Astrocyte of the hippocampus (primary cell): ENCODE measurements at regions not wholly inside any gene's neighbourhood (a gene's known extent, or its start where the extent isn't known, plus 50 kb on each side); places are given as distances from the start of the nearest gene placed in this dataset.

Source experiments
- DNase-seq: peaks from one replicate; pipeline ENCODE4 v3.0.0; 2011; ENCODE audit warnings: low read depth, low spot score

DNA sequence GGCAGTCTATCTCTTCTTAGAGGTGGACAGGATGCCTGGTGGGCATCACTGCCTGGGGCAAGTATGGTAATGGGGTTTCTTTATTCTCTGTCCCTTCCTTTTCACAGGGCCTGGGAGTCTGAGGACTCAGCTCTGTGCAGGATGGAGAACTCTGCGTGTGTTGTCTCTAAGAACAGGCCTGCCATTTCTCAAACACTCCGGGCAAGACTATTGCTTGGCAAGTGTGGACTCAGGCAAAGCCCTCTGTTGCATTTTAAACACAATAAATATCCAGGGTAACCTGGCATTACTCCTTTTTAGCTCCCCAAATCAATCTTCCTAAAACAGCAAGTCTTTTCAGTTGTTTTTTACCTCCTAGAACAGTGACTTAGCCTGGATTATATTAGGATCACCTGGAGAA lies 185.1 kb upstream of the ROPN1 start:
- no peak for DNase-seq

DNA sequence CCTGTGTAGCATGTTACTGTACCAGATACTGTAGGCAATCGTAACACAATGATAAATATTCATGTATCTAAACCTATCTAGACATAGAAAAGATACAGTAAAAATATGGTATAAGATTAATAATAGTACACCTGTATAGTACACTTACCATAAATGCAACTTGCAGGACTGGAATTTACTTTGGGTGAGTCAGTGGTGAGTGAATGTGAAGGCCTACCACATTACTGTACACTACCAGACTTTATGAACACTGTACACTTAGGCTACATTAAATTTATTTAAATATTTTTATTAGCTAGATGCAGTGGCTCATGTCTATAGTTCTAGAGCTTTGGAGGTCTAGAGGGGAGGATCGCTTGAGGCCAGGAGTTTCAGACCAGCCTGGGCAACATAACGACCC lies 186.6 kb upstream of the ROPN1 start:
- DNase-seq, result peak; percentile 11

DNA sequence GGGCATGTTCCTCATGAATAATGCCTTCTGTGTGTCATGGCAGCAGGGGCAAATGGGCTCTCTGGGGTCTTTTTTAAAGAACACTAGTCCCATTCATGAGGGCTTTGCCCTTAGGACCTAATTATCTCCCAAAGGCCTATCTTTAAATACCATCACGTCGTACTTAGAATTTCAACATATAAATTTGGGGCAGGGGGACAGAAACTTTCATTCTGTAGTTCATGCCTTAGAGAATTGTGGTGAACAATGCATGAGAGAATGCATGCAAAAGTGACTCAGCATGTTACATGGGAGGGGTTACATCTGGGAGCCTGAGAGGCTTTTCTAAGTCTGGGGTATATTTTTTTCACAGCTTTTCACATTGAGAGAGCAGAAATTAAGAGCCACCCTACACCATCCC lies 208.5 kb upstream of the ROPN1 start:
- peak; percentile 61 for DNase-seq

DNA sequence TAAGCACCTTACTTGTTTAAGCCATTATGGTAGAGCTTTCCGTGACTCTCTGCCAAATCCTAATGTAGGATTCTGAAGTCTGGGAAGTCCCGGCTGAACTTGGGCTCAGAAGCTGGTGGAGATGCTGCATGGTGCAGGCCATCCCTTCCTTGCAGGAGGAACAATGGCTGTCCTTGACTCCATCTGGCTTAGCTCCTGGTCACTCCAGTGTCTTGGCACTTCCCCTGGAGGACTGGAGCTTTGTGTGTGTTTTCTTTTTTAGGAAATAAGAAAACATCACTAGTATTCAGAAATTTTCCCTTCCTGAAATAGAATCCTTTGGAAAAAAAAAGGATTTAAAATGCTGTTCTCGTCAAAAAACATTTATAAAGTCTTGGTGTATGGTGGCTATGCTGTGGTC lies 209.3 kb upstream of the ROPN1 start:
- no peak for DNase-seq

DNA sequence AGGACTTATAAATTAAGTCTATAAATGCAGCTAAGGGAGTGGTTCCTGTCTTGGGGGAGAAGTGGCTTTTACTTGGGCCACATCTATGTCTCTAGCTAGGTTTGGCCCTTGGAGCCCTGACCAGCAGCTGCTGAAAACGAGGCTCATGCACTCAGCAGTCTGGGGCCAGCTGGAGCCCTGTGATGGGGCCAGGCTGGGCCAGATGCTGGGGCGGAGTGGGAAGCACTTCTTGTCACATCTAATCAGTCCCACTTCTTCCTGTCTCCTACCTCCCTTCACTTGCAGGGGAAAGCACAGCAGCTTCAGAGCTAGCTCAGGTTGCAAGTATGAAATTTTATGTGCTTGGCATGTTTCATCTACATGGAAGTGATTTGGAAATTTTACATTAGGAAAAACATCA lies 209.9 kb upstream of the ROPN1 start:
- DNase-seq, result no peak

DNA sequence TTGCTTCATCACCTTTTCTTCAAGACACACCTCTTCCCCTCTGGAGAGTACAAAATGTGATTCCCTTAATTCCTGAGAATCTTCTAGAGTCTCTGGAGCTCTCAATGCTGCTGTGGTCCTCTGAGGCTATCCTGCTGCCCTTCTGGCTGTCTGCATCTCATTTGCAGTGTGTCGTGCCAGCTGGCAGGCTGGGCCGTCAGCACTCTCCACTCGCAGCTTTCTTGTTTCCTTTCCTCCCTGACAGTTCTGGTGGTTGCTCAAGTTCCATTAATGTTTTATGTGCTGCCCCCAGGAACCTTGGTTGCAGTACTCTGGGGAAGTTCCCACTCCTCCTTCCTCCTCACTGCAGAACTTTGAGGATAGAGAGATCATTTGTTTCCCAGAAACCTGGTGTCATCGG lies 210.8 kb upstream of the ROPN1 start:
- peak; percentile 78 for DNase-seq

DNA sequence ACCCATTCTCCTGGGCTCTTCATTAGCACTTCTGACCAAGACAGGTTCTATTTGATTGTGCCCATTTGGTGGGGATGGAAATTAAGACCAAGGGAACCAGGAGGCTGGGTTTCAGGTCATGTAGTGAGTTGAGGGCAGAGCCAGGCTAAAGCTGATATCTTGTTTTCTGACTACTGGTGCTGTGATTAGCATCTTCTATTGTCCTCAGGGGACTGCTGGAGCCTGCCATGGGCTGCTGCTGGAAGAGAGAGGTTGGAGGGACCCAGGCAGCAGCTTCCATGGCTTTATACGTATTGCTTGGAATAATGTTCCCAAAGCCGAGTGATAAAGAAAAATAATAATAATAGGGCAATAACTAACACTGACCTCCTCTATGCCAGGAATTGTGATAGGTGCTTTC lies 211.4 kb upstream of the ROPN1 start:
- no peak for DNase-seq

DNA sequence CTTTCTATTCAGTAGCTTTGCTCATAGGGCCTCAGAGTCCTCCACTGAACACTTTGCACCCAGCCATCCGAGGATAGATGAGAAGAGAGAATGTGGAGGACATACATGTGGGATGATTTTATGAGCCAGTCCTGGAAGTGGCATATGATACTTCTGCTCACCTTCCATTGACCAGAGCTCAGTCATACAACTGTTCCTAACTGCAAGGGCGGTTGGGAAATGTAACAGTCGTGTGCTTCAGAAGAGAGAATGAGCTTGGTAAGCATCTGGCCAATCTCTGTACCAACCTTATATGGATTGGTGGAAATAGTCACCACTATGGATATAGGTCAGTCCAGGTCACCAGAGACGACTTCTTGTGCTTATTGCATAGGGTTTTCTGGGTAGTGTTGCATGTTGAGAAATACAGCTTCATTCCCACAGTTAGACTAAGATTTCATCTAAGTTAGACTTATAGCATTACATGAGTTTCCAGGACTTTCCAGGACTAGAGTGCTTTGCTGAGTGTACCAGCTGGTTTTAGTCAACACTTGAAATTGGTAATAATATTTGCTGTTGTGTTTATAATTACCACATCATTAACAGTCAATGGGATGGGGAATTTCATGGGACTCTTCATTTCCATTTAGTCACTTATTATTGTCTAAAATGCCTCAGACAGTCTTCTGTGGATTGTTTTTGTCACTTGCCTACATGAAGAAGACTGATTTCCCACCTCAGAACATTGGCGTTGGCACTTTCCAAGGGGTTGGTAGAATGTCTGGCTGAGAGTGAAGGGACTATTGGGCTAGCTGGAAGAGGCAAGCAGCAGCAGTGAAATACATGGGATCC lies 214.5 kb upstream of the ROPN1 start:
- no peak for DNase-seq

DNA sequence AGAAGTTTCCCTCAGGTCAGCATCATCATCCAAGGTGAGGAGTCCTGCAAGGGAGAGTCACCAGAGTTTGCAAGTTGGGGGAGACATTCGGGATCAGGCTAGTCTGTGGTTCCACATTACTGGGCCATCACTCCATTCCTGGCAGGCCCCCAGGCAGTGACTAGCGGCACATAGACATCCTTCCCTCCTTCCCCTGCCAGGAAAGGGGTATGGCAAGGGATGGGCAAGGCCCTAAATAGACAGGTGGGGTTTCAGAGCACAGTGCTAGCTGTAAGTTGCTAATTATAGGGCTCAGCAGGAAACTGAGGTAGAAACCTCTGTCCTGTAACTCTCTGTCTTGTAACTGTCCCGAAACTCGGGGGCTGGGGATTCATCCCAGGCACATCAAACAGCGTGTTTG lies 215.2 kb upstream of the ROPN1 start:
- DNase-seq, result no peak

DNA sequence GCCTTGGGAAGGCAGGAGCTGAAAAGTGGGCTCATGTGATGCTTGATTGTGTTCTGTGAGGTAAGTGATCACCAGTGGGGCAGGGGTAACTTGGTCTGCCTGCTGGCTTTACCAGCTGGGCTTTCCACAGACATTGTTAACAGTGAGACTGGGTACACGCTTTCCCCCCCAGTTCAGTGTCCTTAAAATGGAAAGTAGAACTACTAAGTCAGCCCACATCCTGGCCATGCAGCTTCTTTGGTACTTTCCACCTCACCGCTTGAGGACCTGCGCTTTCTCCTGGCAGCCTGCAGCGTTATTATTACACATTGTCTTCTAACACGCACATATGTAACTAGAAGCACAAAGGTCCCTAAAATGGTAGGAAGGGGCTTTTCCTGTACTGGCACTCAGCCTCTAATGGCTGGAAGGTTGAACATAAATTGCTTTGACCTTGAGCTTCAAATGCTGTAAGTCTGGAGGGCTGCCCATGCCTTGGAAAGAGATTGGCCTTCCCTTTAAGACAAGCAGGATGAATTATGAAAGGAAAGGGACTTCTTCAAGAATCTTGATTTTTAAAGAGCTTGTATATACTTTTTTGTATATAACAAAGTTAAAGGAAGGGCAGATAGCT lies 216.1 kb upstream of the ROPN1 start:
- DNase-seq, result no peak

DNA sequence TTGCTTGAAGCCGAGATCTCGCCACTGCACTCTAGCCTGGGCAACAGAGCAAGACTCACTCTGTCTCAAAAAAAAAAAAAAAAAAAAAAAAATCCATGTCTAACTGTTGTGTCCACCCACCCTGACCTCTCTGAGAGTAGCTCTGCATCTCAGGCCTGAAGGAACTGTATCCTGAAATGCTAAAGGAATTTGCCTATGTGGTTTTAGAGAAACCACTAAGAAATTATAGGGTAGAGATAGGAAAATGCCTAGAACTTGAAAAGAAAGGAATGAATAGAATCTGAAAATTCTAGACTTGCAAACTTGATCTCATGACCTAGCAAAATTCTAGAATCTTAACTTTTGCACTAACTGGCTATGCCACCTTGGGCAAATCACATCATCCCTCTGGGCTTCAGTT lies 217.5 kb upstream of the ROPN1 start:
- DNase-seq, result peak; percentile 64

DNA sequence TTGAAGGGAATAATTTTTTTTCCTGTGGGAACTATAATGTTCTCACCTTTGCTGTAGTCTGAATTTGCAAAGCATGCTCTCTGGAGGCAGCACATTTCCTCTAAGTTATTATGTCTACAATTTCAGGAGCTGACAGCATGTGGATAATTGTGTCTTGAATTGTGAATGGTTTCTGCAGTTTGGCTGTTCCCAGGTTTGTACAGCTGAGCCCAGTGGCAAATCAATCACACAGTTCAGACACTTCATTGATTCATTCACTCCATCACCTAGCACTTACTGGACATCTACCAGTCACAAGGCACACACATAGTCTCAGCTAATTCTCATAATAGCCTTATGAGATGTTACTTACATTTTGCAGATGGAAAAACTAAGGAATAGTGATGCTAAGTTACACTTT lies 219.0 kb upstream of the ROPN1 start:
- no peak for DNase-seq

DNA sequence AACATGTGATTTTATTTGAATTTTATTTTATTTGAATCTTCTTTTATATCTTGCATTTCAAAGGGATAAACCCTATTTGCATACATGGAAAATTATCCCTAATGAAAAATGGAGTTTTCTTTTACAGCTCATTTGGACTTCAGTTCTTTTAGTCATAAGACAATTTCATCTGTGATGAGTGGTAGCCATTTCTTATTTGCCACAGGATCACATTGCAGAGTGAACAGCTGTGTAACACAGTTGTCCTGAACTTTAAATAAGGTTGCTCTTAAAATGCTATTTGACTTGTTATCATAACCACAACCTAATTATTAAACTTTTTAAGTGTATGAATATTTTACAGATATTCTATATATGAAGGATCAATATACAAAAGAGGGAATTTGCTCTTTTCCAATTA lies 221.7 kb upstream of the ROPN1 start:
- no peak for DNase-seq

DNA sequence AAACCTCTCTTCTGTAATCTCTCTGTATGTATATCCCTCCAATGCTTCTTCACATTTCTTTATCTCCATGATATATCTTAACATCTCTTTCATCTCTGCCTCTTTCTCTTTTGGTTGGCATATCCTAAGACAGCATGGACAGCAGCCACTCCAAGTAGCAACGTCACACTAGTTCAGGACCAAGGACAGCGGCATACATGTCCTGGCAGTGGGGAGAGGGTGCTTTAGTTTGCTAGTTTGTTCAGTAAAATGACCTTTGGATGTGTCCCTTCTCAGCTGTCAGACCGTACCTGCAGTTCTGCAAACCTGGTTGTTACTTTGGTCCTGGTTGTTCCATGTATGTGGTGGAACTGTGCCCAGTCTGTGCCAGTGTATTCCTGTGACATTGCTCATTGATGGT lies 225.6 kb upstream of the ROPN1 start:
- DNase-seq, result peak; percentile 91

DNA sequence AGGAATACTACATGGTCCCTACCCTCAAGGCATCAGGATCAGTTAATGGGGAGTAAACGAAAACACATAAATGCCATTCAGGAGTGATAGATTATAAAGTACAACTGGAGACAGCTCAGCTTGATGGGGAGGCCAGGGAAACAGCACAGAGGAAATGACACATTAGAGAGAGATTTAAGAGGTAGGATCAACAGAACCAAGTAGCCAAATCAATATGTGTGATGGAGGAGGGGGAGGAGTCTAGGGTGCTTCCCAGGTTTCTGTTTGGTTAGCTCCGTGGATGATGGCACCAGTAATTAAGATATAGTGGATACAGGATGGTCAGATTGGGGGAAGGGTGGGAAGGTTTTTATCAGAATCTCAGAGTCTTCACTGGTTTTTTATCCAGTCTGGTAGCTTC lies 229.5 kb upstream of the ROPN1 start:
- DNase-seq, result peak; percentile 16

DNA sequence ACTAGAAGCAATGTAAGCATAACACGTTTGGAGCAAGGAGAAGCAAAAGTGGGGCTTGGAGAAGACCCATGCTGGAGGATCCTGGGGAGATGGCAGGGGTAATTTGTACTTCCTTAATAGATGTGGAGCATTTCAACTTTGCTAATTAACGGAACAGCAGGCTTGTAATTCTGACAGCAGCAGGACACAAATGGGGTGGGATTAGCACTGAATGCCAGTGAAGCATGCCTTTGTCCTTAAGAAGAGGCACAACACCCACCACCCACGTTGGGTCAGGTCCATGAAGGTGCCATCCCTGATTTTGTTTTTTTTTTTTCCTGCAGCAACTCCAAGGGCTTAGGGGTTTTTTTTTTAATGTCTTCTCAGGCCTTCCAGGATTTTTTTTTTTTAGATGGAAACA lies 231.9 kb upstream of the ROPN1 start:
- DNase-seq, result no peak

DNA sequence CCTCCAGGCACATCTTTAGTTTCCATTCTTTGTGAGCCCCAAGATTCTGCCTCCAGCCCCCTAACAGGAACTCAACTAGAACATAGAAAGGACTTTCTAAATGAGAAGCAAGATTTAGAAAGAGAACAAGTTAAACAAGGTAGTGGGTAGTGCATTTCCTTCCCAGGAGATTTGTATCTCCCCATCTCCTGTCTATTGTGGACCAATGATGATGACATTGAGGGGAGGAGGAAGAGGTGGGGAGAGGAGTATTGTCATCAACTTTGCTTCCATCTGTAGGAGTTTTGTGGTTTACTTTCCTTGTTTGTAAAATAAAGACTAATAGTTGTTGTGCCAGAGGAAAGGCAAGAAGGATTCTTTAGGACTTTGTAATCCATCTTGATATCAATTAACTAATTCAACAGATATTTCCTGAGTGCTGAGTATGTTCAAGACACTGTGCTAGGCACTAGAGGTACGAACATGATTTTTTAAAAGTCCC lies 235.3 kb upstream of the ROPN1 start:
- DNase-seq, result no peak

DNA sequence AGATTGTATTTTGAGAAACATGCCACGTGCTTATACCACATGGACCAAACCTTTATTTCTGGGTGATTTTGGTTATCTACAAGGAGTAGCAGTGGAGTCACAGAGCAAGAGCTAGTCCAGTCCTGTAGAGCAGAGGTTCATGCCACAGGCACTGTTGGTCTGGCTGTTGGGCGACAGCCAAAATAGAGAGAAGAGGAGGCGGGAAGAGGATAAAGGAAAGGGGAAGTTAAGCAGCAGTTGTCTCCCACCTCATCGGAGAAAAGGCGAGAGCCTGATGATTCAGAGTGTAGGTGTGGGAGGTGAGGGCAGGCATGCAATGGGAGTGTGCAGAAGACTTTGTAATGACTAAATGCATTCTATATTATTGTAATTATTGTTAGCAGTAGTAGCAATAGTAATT lies 237.5 kb upstream of the ROPN1 start:
- no peak for DNase-seq

DNA sequence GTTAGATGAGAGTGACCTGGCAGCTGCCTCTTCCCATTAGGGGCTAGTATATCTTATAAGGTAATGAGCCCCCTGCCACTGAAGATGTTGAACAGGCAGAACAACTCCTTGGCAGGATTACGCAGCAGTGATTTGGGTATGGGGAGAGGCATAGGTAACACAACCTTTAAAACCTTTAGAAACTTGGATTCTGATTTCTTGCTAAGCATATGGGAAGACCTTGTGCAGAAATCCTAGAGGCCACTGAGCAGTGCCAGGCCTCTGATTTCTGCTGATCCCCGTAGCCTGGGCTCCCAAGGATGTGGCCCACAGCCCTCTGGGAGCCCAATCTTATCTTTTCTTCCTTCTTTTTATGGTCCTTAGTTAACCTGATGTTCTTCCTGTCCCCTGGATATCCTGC lies 237.9 kb upstream of the ROPN1 start:
- DNase-seq, result no peak

DNA sequence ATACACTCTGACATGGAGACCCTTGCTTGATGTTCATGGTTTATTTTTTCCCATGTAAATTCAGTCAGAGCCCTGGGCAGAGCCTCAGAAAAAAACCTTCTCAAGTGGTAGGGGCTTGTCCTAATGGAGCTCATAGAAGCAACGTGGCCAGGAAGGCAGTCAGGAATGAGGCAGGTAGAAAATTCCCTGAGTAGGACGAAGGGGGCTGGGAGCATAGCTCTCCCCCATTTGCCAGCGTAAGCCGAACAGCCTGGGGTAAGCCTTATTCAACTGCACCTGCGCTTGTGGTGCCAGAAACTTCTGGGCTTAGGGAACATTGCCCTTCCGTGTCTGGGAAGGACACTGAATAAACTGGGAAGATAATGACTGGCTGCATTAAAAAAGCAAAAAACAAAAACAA lies 238.5 kb upstream of the ROPN1 start:
- no peak for DNase-seq

DNA sequence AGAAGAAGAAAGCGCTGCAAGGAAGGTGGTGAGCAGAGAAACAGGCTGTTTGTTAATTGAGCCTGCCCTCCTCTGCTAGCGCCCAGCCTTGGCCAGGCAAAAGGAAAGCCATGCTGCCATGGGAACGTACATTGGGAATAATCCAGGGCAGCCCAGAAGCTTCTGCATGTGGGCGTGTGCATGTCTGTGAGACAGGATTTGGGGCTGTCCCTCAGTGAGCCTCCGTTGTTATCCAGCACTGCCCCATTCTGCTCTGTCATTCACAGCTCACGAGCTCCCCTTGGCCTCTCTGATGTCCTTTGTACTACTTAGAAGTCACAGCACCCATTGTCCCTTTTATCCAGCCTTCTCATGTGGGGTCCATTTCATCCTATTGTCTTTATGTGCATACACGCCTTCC lies 239.1 kb upstream of the ROPN1 start:
- no peak for DNase-seq

DNA sequence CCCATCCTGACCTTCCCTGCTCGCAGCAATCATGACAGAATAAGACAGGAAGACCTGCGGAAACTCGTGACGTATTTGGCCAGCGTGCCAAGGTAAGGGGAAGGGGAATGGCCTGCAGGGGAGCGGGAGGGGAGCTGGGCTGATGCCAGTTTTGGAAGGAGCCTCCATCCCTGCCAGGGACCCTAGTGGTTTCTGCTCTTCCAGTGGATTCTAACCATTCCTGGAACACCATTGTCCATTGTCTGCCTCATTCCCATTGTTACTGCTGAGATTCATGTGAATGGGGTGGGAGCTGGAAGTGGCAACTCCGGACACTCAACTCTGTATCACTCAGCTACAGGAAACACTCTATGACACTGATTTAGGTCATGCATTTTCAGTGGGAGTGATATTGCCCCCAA lies 242.9 kb upstream of the ROPN1 start:
- DNase-seq, result no peak

DNA sequence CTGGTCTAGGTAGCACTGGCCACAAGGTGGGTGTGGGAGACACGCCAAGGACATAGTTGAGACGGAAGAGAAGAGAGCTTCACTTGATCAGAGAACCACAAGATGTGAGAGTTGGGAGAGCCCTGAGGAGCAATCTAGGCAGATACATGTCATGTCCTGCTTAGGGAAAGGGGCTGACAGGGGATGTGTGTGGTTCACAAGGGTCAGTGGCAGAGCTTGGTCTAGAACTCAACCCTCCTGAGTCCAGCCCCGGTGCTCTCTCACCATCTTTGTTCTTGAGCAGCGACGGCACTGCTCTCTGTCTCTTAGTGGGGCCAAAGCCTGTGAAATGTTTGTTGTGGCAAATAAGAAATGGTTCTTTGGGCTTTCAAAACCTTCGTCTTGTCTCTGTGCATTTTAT lies 243.5 kb upstream of the ROPN1 start:
- DNase-seq, result no peak
